HG03196 (cell line): ENCODE measurements at regions not wholly inside any gene's neighbourhood (a gene's known extent, or its start where the extent isn't known, plus 50 kb on each side); places are given as distances from the start of the nearest gene placed in this dataset.

Source experiments
- ATAC-seq: cut with Tn5 transposase; IDR thresholded peaks from one replicate; pipeline ENCODE4 v1.9.1; 2021; ENCODE audit not compliant: unreplicated experiment

DNA sequence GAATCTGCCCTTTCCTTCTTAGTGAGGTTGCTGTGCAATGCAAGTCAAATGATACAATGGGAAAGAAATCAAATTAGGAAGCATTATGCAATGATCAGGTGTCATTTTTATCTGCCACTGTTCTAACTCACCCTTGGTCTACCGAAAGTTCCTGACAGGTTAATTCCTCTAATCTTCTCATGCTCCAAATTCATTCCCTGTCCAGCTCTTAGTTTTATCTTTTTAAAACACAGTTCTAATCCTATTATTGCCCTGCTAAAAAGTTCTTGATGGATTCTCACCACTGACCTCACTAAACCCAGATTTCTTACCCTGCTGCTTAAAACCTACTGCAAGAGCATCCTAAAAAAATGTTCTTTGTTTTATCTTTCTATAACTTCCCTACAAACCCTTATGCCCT is 1000.9 kb downstream of the CDH18 start:
- no peak for ATAC-seq

DNA sequence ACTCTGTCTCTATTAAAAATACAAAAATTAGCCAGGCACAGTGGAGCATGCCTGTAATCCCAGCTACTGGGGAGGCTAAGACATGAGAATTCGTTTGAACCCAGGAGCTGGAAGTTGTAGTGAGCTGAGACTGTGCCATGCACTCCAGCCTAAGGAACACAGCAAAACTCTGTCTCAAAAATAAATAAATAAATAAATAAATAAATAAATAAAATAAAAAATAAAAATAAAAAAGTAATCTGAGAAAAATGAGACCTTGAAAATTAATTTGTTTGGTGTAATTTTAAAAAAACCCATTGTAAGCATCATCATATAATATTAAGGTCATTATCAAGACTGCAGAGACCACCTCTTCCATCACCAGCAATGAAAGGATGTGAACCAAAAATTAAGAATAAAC is 997.1 kb downstream of the CDH18 start:
- ATAC-seq: no peak

DNA sequence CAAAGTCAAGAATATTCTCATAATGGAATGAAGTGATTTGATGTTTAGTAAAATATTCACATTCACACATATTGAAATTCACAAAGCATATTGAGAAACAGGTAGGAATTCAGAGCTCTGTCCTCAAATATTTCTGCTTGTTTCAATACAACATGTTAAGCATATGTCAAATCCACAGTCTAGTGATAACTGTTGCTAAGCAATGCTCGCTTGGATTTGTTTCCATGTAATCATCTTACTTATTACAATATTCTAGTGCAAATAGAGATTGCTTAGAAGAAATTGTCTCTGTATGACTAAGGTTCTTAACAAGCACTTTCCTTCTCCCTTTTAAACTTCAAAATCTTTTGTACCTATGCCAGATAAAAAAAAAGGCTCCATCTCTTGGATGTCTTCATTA is 995.7 kb downstream of the CDH18 start:
- no peak for ATAC-seq

DNA sequence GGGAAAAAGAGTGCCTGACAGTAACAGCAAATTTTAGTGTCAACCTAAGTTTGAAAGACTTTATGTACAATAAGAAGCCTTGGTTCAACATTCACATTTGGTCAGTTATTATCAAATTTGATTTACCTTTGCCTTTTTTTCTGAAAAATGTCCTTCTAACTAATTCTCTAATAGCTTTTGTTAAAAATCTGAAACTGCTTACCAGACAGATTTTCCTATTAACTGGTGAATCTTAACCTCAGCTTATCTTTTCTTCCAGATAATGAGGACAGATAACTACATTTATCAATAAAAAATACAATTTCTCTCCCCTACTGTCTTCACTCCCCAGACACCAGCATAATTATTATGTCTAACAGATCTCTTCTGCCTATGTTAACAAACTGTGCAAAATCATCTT is 988.5 kb downstream of the CDH18 start:
- no peak for ATAC-seq

DNA sequence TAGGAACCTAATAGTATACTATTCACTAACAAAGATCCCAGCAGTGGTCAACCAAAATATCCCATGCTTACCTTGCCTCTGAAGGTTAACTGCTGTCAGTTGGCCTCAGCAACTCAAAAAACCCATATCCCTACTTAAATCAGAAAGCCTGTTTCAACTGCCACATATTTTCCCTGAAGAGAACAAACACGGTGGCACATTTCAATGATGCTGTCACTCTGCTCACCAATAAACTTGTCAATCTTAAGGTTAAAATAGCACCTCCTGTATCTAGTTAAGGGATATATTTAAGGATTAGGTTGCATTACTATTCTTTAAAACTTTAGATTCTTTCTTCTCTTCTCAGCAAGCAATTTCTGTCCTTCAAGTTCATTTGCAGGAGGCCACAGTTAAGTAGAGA is 986.9 kb downstream of the CDH18 start:
- ATAC-seq: no peak

DNA sequence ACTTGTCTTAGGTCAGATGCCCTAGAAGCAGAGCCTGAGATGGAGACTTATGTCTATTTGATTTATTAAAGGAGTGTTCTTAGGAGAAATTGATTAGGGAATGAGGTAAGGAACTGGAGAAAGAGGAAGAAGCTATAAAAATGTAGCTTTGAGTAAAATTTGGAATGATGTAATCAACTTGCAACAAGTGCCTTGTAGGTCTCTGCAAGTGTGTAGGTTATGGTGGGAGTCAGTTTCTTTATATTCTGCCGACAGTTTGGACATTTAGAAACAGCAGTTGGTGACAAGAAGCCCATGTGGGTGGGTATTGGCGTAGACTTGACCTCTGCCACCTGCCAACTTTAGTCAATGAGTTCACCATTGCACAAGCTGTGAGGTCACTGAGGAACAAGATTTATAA is 986.5 kb downstream of the CDH18 start:
- no peak for ATAC-seq

DNA sequence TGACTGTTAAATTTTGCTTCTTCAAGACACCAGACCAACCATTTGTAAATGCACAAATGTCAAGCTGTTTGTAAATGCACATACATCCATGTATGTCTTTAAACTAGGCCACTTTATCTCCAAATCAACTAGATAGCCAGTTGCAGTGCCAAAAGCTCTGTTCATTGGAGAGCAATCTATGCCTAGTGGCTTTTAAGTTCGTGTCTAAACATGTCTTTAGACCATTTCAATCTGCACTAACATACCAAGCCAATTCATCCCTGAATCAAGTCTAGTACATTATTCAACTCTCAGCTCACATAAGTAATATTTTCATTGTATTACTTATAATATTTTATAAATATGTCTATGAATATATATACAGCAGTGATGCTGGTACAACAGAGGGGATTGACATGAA is 985.9 kb downstream of the CDH18 start:
- no peak for ATAC-seq

DNA sequence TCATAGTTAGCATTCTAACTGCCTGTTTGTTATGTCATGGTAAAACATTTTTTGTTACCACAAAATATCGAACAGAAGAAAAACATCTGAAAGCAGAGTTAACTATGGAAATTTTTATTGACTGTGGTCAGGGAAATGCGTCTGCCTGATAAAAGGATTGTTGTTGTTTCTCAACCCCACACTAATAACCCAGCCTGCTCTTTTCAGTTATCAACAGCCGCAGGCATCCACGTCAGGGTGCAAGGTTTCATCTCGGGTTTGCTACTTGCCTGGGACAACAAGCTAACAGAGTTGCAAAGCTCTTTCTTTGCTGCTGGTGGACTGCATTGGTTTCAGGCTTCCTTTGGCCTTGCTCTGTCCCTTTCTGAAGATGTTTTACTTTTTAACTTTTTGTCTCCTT is 969.2 kb downstream of the CDH18 start:
- no peak for ATAC-seq

DNA sequence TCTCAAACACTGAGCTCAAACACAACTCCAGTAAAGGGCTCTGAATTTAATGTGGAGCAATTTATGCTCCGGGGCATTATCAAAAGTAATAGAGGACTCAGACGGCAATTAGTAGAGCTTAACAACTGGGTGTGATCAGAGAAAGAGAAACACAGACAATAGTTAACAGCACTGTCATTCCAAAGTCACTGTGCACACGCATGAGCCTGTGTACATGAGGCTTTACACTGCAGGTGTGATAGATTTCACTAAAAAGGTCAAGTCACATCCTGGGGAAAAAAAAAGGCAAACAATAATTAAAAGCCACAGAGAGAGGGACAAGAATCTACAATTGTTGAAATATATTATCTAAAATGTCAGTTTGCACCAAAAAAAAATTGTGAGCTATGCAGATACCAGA is 956.5 kb downstream of the CDH18 start:
- ATAC-seq: no peak

DNA sequence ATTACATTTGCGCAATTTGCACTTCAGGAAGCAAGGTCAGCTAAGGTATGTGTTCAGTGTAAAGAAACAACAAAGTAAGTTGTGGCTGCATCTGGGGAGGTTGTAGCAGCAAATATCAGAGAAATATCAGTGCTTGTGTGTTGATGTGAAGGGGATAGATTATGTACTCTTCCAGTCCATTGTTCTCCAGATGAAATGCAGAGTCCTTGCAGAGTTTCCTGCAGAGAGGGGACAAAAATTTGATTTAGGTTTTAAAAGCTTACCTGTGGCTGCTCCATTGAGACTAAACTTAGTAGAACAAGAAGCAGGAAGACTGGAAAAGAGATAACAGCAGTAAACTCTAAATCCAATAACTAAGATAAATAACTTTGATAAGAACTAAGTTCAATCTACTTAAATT is 952.2 kb downstream of the CDH18 start:
- no peak for ATAC-seq

DNA sequence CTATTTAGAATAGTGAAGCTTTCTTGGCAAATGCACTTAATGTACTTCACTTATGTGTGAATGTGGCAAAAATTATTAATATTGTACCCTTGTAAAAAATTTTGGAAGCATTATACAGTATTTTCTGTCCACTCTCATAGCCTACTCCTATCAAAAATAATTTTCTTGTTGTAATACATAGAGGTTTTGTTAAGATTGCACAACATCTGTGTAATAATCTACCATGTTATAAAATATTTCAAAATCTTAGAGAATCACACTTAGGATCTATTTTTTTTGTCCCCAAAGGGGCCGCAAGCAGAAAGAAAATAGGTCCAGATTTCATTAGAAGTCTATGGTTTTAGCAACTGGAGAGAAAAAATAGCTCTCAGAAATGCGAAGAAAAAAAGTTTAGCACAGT is 945.9 kb downstream of the CDH18 start:
- ATAC-seq: no peak

DNA sequence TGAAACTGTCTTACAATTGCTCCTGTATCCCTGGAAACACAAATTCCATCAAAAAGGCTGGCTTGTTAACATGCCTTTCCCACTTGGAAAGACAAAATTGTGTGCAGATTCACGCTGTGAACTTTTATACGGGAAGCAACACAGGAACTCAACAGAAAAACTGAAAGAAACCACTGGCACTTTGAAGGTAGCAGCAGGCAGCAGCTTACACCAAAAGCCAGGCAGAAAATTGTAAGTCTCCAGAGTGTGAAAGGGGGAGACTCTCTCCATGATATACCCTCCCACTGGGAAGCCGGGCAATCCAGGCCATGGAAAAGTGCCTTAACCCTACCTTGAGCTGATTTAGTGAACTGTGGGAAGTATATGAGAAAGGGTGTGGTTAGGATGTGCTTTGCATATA is 943.7 kb downstream of the CDH18 start:
- no peak for ATAC-seq

DNA sequence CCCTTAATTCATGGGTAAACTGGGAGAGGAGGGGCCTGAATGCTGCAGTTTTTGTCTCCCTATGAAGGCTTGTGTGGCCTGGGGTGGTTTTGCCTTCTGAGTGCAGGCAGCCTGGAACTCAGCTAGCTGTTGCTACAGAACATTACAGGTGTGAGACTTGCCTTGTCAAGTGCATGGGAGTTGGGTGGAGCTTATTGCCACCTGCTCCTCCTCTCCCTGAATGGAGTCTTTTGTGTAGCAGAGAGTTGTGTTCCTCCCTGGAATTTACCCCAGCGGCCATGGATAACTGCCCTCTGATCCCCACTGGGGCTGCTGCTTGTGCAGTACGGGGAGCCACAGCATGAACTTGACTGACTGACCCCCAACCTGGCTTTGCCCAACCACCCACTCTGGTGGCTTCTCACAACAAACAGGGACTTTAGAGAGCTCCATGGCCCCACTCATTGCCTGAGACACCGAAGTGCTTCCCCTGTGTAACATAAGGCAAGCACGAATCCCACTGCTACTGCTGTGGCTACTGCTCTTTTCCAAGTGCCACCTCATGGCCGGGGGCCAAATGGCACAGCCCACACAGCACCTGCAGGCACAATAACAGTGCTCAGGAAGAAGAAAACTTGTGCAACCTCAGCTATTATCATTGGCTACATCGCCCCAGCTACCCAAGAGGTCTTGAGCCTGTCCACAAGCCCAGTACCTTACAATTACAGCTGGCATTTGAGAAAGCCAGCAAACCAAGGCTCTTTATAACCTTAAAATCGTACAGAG is 942.9 kb downstream of the CDH18 start:
- ATAC-seq: no peak

DNA sequence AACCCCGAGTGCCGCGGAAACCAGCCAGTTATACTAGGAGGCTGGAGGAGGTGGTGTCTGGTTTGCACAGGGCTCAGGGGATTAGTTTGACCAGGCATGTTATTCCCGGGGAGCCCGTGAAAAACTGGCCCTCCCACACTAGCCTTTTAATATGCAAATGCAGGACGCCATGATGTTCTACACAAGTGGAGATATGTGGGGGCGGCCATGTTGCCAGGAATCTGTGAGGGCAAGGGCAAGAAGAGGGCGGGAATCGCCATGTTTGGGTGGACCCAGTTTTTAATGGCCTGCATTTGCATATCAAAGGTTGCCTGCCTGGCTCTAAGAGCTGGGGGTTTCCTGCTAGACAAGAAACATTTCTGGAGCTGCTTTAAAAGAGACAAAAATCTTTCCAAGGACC is 940.7 kb downstream of the CDH18 start:
- no peak for ATAC-seq

DNA sequence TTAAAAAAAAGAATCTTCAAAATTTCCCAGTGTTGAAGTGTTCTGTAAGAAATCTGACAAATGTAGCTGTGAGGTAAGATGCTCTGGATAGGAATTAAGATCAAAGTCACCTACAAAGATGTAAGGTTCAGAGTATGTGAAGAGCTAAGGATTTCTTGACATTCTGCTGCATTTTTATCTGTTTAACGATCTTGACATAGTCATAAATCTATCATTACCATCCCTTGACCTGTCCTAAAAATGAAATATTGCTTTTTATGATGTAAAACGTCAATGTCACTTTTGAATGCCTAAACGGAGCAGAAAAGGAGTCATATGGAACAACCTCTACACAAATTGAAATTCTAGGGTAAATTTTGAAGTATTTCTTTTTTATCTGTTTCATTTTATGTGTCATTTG is 939.3 kb downstream of the CDH18 start:
- ATAC-seq: no peak

DNA sequence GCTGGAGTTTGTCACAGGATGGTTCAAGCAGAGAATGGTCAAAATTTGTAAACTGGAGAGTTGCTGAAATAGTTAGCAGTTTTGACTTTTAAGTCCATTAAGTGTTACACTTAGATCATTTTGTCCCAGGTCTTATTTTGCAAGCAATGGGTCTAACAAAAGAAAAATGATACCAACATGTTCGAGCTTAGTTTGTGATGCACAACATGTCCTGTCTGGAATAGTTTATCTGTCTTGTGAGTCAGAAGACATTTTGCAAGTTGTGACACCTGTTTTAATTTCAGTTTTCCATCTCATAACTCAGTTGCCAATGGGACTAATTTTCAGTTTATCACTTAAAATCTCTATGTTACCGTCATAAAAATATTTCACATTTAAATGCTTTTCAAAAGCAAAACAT is 929.8 kb downstream of the CDH18 start:
- ATAC-seq: no peak

DNA sequence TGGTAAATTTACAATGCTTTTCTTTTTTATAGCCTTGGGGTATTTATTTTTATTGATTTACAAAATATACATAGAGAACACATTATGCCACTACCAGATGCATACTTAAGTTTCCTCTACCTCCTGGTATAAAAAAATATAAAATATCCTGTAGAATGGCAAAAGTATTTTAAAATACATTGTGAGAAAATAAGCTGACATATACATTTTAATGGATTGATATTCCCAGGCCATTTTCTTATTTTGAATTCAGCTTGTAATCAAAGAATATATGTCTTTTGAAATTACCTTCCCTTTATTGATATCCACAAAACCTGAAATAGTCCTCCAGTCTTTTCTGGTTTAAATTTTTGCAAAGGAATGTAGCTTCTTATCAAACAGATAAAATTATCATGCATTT is 923.9 kb downstream of the CDH18 start:
- no peak for ATAC-seq

DNA sequence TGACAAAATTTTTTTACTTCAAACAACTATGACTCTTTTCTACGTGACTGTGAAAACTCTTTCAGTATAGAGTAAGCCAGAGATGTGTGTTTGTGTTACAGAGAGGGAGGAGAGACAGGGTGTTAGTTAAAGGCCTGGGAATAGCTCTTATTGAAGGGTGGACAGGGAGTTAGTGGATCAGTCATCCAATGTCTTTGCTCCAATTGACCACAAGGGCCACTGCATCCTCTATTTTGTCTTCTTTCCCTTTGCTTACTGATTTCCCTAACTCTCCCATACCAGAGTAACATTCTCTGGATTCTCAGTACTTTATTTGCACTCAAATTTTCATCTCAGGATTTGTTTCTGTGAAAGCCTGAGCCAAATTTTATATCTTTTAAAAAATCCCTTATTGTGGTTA is 920.3 kb downstream of the CDH18 start:
- ATAC-seq: no peak

DNA sequence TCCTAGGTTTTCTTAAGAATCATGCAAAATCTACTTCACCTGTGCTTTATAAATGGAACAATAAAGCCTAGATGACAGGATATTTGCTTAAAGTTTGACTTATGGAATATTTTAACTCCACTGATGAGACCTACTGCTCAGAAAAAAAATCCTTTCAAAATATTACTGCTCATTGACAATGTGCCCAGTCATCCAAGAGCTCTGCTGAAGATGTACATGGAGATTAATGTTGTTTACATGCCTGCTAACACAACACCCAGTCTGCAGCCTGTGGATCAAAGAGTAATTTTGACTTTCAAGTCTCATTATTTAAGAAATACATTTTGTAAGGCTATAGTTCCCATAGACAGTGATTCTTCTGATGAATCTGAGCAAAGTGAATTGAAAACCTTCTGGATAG is 889.6 kb downstream of the CDH18 start:
- ATAC-seq: no peak

DNA sequence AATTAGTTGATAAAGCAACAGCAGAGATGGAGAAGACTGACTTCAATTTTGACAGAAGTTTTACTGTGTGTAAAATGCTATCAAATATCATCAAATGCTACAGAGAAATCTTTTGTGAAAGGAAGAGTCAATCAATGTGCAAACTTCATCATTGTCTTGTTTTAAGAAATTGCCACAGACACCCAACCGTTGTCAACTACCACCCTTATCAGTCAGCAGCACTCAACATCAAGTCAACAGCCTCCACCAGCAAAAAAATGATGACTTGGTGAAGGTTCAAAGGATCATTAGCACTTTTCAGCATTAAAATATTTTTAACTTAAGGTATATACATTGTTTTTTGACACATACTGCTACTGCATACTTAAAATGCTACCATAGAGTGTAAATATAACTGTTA is 888.8 kb downstream of the CDH18 start:
- no peak for ATAC-seq

DNA sequence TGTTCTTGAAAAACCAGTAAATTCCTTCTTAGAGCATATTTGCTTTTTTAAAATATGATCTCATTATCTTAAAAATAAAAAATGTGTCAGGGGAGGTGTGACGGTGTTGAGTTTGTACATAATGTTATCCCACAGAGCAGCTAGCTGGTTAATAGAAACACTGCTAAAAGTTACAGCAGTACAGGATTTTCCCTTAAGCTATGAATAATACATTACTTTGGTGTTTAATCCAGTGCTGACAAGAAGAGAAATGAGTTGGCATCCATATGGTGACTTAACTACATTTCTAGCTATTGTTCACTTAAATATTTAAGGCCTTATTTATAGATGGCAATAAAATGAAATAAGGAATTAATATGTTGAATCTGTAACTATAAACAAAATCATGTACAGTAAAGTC is 883.1 kb downstream of the CDH18 start:
- ATAC-seq: no peak

DNA sequence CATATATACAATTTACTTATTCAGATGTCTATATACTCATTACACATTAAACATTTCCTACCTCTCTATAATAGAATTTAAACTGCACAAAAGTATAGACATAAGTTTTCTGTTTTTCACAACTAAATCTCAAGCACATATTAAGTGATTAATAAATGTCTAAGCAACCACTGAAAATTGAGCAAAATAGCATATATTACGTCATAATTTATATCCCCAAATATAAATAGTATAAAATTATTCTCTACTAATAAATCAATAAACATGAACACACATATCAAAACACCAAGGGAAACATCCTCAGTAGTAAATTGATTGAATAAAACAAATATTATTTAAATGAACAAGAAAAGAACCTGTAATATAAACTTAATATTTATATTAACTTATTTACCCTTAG is 865.1 kb downstream of the CDH18 start:
- ATAC-seq: no peak

DNA sequence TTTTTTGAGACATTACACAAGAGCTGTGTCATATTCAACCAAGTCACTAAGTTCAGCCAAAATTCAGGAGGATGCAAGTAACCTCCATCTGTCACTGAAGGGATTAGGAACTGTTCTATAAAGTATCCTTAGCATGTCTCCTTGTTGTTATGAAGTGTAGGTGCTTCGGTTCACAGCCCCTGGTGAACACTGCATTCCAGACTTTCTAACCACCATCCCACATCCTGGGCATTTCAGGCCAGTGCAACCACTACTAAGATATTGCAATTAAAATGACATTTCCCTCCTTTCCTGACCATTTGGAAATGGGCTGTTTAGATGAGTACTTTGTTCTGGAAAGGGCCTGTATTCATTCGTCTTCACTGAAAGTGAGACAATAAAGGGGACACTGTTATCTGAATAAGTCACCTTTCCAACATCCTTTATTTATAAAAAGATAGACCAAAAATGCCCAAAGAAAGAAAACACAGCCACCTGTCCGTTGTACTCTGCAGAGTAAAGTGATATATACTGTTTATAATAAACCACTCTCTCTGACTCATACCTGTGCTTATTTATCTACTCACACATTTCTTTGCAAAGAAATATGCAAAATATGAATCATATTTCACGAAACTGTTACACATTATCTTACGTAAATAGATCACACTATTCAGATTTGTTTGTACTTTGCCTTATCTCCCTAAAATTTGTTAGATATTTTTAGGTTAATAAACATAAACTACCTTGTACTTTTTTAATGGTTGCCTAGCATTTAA is 861.9 kb downstream of the CDH18 start:
- ATAC-seq: no peak
